ENCODE measurements at regions not wholly inside any gene's neighbourhood (a gene's known extent, or its start where the extent isn't known, plus 50 kb on each side); places are given as distances from the start of the nearest gene placed in this dataset.

- DNase-seq: no peak
Observed at GRCh38 chr19:32189956-32190706, 155.3 kb upstream of the ZNF507 start.

- DNase-seq: no peak
Observed at GRCh38 chr19:32191921-32192320, 153.5 kb upstream of the ZNF507 start.

GRCh38 chr19:32195706-32196610 lies 149.5 kb upstream of the ZNF507 start:
- DNase-seq: no peak

- no peak for DNase-seq
Observed at GRCh38 chr19:32196690-32197420, 148.6 kb upstream of the ZNF507 start.

GRCh38 chr19:32197896-32198882 lies 147.2 kb upstream of the ZNF507 start:
- DNase-seq: no peak

- DNase-seq: no peak
Observed at GRCh38 chr19:32199501-32200040, 145.8 kb upstream of the ZNF507 start.

GRCh38 chr19:32200312-32201038 lies 144.9 kb upstream of the ZNF507 start:
- DNase-seq: no peak

GRCh38 chr19:32201211-32201610 lies 144.2 kb upstream of the ZNF507 start:
- no peak for DNase-seq

- no peak for DNase-seq
Observed at GRCh38 chr19:32201636-32202051, 143.8 kb upstream of the ZNF507 start.

- DNase-seq: no peak
Observed at GRCh38 chr19:32202244-32202643, 143.2 kb upstream of the ZNF507 start.

- no peak for DNase-seq
Observed at GRCh38 chr19:32203161-32203560, 142.2 kb upstream of the ZNF507 start.

- DNase-seq: no peak
Observed at GRCh38 chr19:32206065-32206464, 139.3 kb upstream of the ZNF507 start.

GRCh38 chr19:32208060-32208459 lies 137.3 kb upstream of the ZNF507 start:
- DNase-seq: no peak

- DNase-seq: no peak
Observed at GRCh38 chr19:32219392-32219791, 126.0 kb upstream of the ZNF507 start.

GRCh38 chr19:32219881-32220472 lies 125.4 kb upstream of the ZNF507 start:
- no peak for DNase-seq

GRCh38 chr19:32220951-32221350 lies 124.5 kb upstream of the ZNF507 start:
- DNase-seq: no peak

GRCh38 chr19:32222556-32222955 lies 122.9 kb upstream of the ZNF507 start:
- DNase-seq: no peak

- DNase-seq: no peak
Observed at GRCh38 chr19:32223106-32223505, 122.3 kb upstream of the ZNF507 start.

- DNase-seq: peak; percentile 86
Observed at GRCh38 chr19:32223595-32224370, 121.6 kb upstream of the ZNF507 start.

Measured in hematopoietic multipotent progenitor cell treated with erythropoietin and hydrocortisone succinate and interleukin-3 and kit ligand, for 8 days (in vitro differentiated cells).